ENCODE measurements at regions not wholly inside any gene's neighbourhood (a gene's known extent, or its start where the extent isn't known, plus 50 kb on each side); places are given as distances from the start of the nearest gene placed in this dataset.

DNA sequence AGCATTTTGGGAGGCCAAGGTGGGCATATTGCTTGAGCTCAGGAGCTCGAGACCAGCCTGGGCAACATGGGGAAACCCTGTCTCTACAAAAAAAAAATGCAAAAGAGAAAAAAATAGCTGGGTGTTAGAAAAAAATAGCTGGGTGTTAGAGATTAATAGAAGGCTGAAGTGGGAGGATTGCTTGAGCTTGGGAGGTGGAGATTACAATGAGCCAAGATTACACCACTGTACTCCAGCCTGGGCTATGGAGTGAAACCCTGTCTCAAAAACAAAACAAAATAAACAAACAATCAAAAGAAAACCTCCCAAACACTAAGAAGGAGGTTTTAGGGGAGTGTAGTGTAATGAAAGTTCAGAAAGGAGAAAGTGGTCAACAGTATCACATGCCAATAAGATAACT, 202.1 kb downstream of the FLRT2 start:
- ATAC-seq (no peak), DNase-seq (no peak)
- Mint-ChIP-seq H3K9me3 (ENCODE audit: low read depth) (peaks cover 2% of the 10 kb centered on the region), H3K27ac (no peak overlapping the region), H3K4me3 (no peak overlapping the region), H3K4me1 (no peaks in the 10 kb centered on the region), H3K27me3 (no peaks in the 10 kb centered on the region), H3K36me3 (no peaks in the 10 kb centered on the region)
- CTCF ChIA-PET = no interaction called here

DNA sequence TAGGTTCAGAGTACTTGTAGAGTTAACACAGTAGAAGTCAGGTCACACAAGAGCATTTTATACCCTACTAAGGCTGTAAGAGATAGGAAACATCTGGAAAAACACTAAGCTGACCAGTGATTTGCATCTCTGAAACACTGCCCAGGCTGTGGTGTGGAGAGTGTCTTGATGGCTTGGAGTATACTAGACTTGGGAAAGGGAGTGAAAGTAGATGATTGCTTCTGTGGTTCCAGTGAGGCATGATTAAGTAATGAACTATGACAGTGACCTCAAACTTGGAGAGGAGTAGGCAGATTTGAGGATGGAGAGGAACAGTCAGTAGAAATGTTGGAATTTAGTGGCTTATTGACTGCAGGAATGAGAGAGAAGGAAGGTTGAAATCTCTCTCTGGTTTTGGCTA, 201.2 kb downstream of the FLRT2 start:
- H3K4me3 Mint-ChIP-seq = no peak overlapping the region
- H3K27me3 Mint-ChIP-seq = no peaks in the 10 kb centered on the region
- no peak overlapping the region for H3K27ac Mint-ChIP-seq
- H3K36me3 Mint-ChIP-seq = no peaks in the 10 kb centered on the region
- no peak for DNase-seq
- H3K4me1 Mint-ChIP-seq = no peaks in the 10 kb centered on the region
- H3K9me3 Mint-ChIP-seq (ENCODE audit: low read depth) = peaks cover 2% of the 10 kb centered on the region
- CTCF ChIA-PET = no interaction called here
- ATAC-seq = no peak

DNA sequence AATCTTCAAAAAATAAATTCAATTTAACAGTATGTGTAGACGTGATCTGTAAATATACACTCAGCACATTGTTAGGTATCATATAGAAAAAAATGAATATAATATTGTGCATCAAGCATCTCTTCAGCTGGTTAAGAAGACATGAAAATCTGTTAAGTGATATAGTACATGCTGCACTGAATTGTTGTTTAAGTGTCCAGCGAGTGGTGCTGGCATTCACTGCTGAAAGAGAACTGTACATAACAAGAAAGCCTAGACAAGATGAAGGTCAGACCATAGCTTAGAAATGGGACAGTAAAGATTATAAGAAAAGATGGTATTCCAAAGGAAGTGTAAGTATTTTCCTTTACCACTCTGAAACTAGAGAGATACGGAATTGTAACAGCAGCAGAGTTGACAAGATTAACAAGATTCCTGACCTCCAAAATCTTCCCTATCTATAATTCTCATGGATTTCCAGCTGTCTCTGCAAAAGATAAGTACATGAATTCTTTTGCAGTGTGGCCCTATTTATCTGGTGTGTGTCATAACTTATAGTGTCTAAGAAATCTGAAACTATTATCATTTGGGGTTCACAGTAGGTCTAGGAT, 198.6 kb downstream of the FLRT2 start:
- CTCF ChIA-PET = no interaction called here
- no peaks in the 10 kb centered on the region for H3K36me3 Mint-ChIP-seq

DNA sequence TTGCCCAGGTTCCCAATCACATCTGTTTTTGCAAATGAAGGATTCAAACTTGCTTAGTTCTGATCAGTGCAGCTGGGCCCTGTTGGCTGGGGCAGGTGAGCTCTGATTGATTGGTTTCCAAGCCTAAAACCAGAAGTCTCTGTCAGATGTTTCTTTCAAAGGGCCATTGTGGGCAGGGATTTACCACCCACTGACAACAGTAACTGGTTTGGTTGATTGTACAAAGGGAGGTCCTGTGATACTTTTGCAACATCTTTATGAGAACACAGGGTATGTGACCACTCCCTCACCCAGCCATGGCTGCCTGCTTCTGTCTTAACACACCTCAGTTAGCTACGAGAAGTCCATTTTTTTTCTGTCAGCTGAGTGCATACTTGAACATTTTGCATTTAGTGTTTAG, 184.1 kb downstream of the FLRT2 start:
- Mint-ChIP-seq H3K27ac (no peak overlapping the region), H3K9me3 (ENCODE audit: low read depth) (peaks cover 10% of the 10 kb centered on the region), H3K4me1 (no peaks in the 10 kb centered on the region), H3K36me3 (no peaks in the 10 kb centered on the region), H3K27me3 (no peaks in the 10 kb centered on the region), H3K4me3 (no peak overlapping the region)
- CTCF ChIA-PET = no interaction called here
- no peak for ATAC-seq
- DNase-seq = no peak

More for the DNA sequence above, 198.6 kb downstream of the FLRT2 start:
- ATAC-seq = no peak
- Mint-ChIP-seq H3K27ac (no peak overlapping the region), H3K27me3 (no peaks in the 10 kb centered on the region), H3K9me3 (ENCODE audit: low read depth) (peaks cover 2% of the 10 kb centered on the region), H3K4me3 (no peak overlapping the region), H3K4me1 (no peaks in the 10 kb centered on the region)
- DNase-seq = no peak

DNA sequence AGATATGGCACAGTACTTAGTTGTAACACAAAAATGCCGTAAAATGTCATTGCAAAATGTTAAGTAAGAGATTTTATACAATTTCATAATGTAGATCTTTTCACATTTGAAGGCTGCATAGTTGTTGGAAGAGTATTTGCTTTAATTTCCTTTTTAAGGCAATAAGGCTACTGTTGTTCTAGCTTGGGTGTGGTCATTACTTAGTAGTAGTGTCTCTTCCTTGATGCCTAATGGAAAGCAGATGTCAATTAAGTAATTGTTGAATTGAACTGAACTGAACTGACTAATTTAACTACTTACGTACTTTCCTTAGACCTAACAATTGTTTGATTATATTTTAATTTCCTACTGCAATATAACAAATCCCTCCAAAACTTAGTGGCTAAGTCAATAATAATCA, 181.7 kb downstream of the FLRT2 start:
- H3K36me3 Mint-ChIP-seq = no peaks in the 10 kb centered on the region
- DNase-seq (no peak), ATAC-seq (no peak)
- H3K27me3 Mint-ChIP-seq = no peaks in the 10 kb centered on the region
- H3K4me1 Mint-ChIP-seq = no peaks in the 10 kb centered on the region
- H3K4me3 Mint-ChIP-seq = no peak overlapping the region
- H3K9me3 Mint-ChIP-seq (ENCODE audit: low read depth) = peaks cover 2% of the 10 kb centered on the region
- H3K27ac Mint-ChIP-seq = no peak overlapping the region
- CTCF ChIA-PET = no interaction called here

Data from activated CD8-positive, alpha-beta memory T cell treated with anti-CD3 and anti-CD28 coated beads, Interleukin-2, amount 10 ng/mL, durations not matched to agents 7 days and 5 days (primary cell).